ENCODE measurements at regions not wholly inside any gene's neighbourhood (a gene's known extent, or its start where the extent isn't known, plus 50 kb on each side); places are given as distances from the start of the nearest gene placed in this dataset.

GRCh38 chr6:14380086-14380820, 262.7 kb downstream of the CD83 start:
- TF ChIP-seq POLR2AphosphoS5 (IDR thresholded peaks at IDR 0.05; ENCODE audit: low read depth, low read length) (no peak), TAF1 (IDR thresholded peaks at IDR 0.05; ENCODE audit: borderline replicate concordance, insufficient read depth, low read length) (no peak), REST (IDR thresholded peaks at IDR 0.05; ENCODE audit: insufficient read depth in 1 of 2, low read depth in 2 of 2, low read length in 2 of 2) (no peak), SIN3A (IDR thresholded peaks at IDR 0.05; ENCODE audit: borderline replicate concordance, insufficient read depth, low read length) (no peak), FOXP2 (optimal IDR thresholded peaks at IDR 0.05; ENCODE audit: borderline replicate concordance, extremely low read depth, extremely low read length, insufficient read depth) (no peak)
